Gastrocnemius medialis (tissue), 4 donors: ENCODE measurements at regions not wholly inside any gene's neighbourhood (a gene's known extent, or its start where the extent isn't known, plus 50 kb on each side); places are given as distances from the start of the nearest gene placed in this dataset.

Source experiments
- POLR2A ChIP-seq, 2 donors: fragments of 450-650 bp; IDR thresholded peaks; one replicate each; pipeline ENCODE4 v1.6.1; 2017; ENCODE audit warnings: antibody characterized with exemption in 2 of 2, mild to moderate bottlenecking in 2 of 2, moderate library complexity in 2 of 2
- TF ChIP-seq, protein P1 (sequence below), 5 experiments: fragments of 450-650 bp in 3 of 5; fragments of 200-600 bp in 2 of 5; sonication (generic) in 2 of 5; IDR thresholded peaks in 4 of 5; conservative IDR thresholded peaks in 1 of 5; 1 replicate in 4 of 5; 2 replicates in 1 of 5; pipeline ENCODE4 v1.5.1; 2016 to 2019; ENCODE audit warnings: antibody characterized with exemption in 5 of 5, mild to moderate bottlenecking in 3 of 5, moderate library complexity in 3 of 5

DNA sequence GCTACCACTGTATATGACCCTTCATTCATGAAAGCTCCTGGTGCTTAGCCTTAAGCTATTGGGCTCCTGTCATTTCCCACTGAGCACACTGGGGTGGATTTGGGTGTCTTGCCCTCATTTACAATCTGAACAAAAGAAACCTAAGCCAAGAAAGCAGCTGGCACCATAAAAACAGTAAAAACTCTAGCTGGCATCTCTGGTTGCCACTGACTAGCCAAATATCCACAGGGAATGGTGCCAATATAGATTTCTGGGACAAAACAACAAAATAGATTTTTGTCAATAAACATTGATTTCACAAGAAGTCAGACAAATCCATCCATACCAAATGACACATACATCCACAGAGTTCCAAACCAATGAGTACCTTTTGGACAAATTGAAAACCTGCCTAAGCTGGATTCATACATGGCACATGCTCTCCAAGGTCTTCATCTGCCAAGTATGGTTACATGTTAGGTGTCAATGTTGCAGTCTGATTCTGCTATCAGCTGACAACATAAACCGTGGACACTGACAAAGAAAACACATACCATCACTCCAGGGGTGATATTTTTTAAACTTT, 1081.5 kb upstream of the ZEB2 start:
- TF ChIP-seq, protein P1, sequence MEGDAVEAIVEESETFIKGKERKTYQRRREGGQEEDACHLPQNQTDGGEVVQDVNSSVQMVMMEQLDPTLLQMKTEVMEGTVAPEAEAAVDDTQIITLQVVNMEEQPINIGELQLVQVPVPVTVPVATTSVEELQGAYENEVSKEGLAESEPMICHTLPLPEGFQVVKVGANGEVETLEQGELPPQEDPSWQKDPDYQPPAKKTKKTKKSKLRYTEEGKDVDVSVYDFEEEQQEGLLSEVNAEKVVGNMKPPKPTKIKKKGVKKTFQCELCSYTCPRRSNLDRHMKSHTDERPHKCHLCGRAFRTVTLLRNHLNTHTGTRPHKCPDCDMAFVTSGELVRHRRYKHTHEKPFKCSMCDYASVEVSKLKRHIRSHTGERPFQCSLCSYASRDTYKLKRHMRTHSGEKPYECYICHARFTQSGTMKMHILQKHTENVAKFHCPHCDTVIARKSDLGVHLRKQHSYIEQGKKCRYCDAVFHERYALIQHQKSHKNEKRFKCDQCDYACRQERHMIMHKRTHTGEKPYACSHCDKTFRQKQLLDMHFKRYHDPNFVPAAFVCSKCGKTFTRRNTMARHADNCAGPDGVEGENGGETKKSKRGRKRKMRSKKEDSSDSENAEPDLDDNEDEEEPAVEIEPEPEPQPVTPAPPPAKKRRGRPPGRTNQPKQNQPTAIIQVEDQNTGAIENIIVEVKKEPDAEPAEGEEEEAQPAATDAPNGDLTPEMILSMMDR (IDR thresholded peaks at IDR 0.05 in 4 of 5, conservative IDR thresholded peaks at IDR 0.05 in 1 of 5), result no peak
- no peak for TF ChIP-seq POLR2A (IDR thresholded peaks at IDR 0.05)
